IPS-15b (cell line): ENCODE measurements at regions not wholly inside any gene's neighbourhood (a gene's known extent, or its start where the extent isn't known, plus 50 kb on each side); places are given as distances from the start of the nearest gene placed in this dataset.

ENCODE experiments used
- H3K27me3 ChIP-seq: one replicate; pipeline ENCODE4 v1.6.1; 2013; ENCODE audit warnings: low read length; ENCODE audit not compliant: control insufficient read depth, insufficient read depth
- H3K36me3 ChIP-seq: one replicate; pipeline ENCODE4 v1.6.1; 2013; ENCODE audit warnings: low read length; ENCODE audit not compliant: control insufficient read depth, insufficient read depth
- H3K4me1 ChIP-seq: one replicate; pipeline ENCODE4 v1.6.1; 2013; ENCODE audit warnings: mild to moderate bottlenecking, low read length; ENCODE audit not compliant: control insufficient read depth, insufficient read depth
- H3K4me3 ChIP-seq: one replicate; pipeline ENCODE4 v1.5.1; 2013; ENCODE audit warnings: low read depth, low read length
- H3K9ac ChIP-seq: one replicate; pipeline ENCODE4 v1.6.1; 2013; ENCODE audit warnings: low read depth, mild to moderate bottlenecking, low read length
- H3K9me3 ChIP-seq: one replicate; pipeline ENCODE4 v1.6.1; 2013; ENCODE audit warnings: mild to moderate bottlenecking, low read length; ENCODE audit not compliant: control insufficient read depth, insufficient read depth

- H3K36me3 ChIP-seq, result no peaks in the 10 kb centered on the region
- H3K27me3 ChIP-seq, result no peaks in the 10 kb centered on the region
- no peak overlapping the region for H3K9ac ChIP-seq
- H3K4me3 ChIP-seq, result no peak overlapping the region
- H3K9me3 ChIP-seq, result no peaks in the 10 kb centered on the region
- no peaks in the 10 kb centered on the region for H3K4me1 ChIP-seq
Observed at GRCh38 chr3:82306189-82306588, 544.7 kb upstream of the GBE1 start.

GRCh38 chr3:82294609-82295008 is 533.2 kb upstream of the GBE1 start:
- H3K9ac ChIP-seq, result no peak overlapping the region
- H3K36me3 ChIP-seq, result no peaks in the 10 kb centered on the region
- no peaks in the 10 kb centered on the region for H3K27me3 ChIP-seq
- H3K4me3 ChIP-seq, result no peak overlapping the region
- H3K4me1 ChIP-seq, result no peaks in the 10 kb centered on the region
- no peaks in the 10 kb centered on the region for H3K9me3 ChIP-seq

- no peaks in the 10 kb centered on the region for H3K27me3 ChIP-seq
- no peaks in the 10 kb centered on the region for H3K4me1 ChIP-seq
- no peaks in the 10 kb centered on the region for H3K9me3 ChIP-seq
- no peak overlapping the region for H3K4me3 ChIP-seq
- H3K9ac ChIP-seq, result no peak overlapping the region
- no peaks in the 10 kb centered on the region for H3K36me3 ChIP-seq
Observed at GRCh38 chr3:82293867-82294266, 532.4 kb upstream of the GBE1 start.

- Histone ChIP-seq H3K27me3 (no peaks in the 10 kb centered on the region), H3K9me3 (no peaks in the 10 kb centered on the region), H3K4me1 (no peaks in the 10 kb centered on the region), H3K9ac (no peak overlapping the region), H3K36me3 (no peaks in the 10 kb centered on the region), H3K4me3 (no peak overlapping the region)
Observed at GRCh38 chr3:82293435-82293834, 532.0 kb upstream of the GBE1 start.

GRCh38 chr3:82287562-82287961 is 526.1 kb upstream of the GBE1 start:
- no peak overlapping the region for H3K9ac ChIP-seq
- H3K27me3 ChIP-seq, result no peaks in the 10 kb centered on the region
- H3K4me3 ChIP-seq, result no peak overlapping the region

GRCh38 chr3:82281205-82281604 is 519.8 kb upstream of the GBE1 start:
- Histone ChIP-seq H3K9me3 (no peaks in the 10 kb centered on the region), H3K27me3 (no peaks in the 10 kb centered on the region), H3K9ac (no peak overlapping the region)

More at GRCh38 chr3:82287562-82287961, 526.1 kb upstream of the GBE1 start:
- Histone ChIP-seq H3K4me1 (no peaks in the 10 kb centered on the region), H3K9me3 (no peaks in the 10 kb centered on the region), H3K36me3 (no peaks in the 10 kb centered on the region)

GRCh38 chr3:82276992-82277391 is 515.5 kb upstream of the GBE1 start:
- no peaks in the 10 kb centered on the region for H3K27me3 ChIP-seq
- no peak overlapping the region for H3K4me3 ChIP-seq
- no peaks in the 10 kb centered on the region for H3K9me3 ChIP-seq
- H3K9ac ChIP-seq, result no peak overlapping the region
- H3K36me3 ChIP-seq, result no peaks in the 10 kb centered on the region
- H3K4me1 ChIP-seq, result no peaks in the 10 kb centered on the region

More at GRCh38 chr3:82281205-82281604, 519.8 kb upstream of the GBE1 start:
- no peak overlapping the region for H3K4me3 ChIP-seq
- no peaks in the 10 kb centered on the region for H3K4me1 ChIP-seq
- H3K36me3 ChIP-seq, result no peaks in the 10 kb centered on the region

- no peaks in the 10 kb centered on the region for H3K36me3 ChIP-seq
- no peak overlapping the region for H3K9ac ChIP-seq
- H3K9me3 ChIP-seq, result no peaks in the 10 kb centered on the region
- H3K4me1 ChIP-seq, result no peaks in the 10 kb centered on the region
- no peak overlapping the region for H3K4me3 ChIP-seq
- no peaks in the 10 kb centered on the region for H3K27me3 ChIP-seq
Observed at GRCh38 chr3:82274897-82275296, 513.5 kb upstream of the GBE1 start.

- no peak overlapping the region for H3K4me3 ChIP-seq
Observed at GRCh38 chr3:82265747-82266146, 504.3 kb upstream of the GBE1 start.

GRCh38 chr3:82262193-82262592 is 500.7 kb upstream of the GBE1 start:
- H3K4me1 ChIP-seq, result peaks cover 7% of the 10 kb centered on the region
- no peak overlapping the region for H3K9ac ChIP-seq
- no peak overlapping the region for H3K4me3 ChIP-seq
- no peaks in the 10 kb centered on the region for H3K27me3 ChIP-seq
- H3K9me3 ChIP-seq, result no peaks in the 10 kb centered on the region
- H3K36me3 ChIP-seq, result no peaks in the 10 kb centered on the region

More at GRCh38 chr3:82265747-82266146, 504.3 kb upstream of the GBE1 start:
- no peaks in the 10 kb centered on the region for H3K36me3 ChIP-seq
- no peaks in the 10 kb centered on the region for H3K27me3 ChIP-seq
- H3K9me3 ChIP-seq, result no peaks in the 10 kb centered on the region
- no peak overlapping the region for H3K9ac ChIP-seq
- H3K4me1 ChIP-seq, result peaks cover 7% of the 10 kb centered on the region

GRCh38 chr3:82261637-82262036 is 500.2 kb upstream of the GBE1 start:
- H3K9ac ChIP-seq, result no peak overlapping the region
- no peaks in the 10 kb centered on the region for H3K9me3 ChIP-seq
- no peaks in the 10 kb centered on the region for H3K36me3 ChIP-seq
- H3K4me3 ChIP-seq, result no peak overlapping the region
- peaks cover 7% of the 10 kb centered on the region for H3K4me1 ChIP-seq
- H3K27me3 ChIP-seq, result no peaks in the 10 kb centered on the region

GRCh38 chr3:82261013-82261412 is 499.6 kb upstream of the GBE1 start:
- H3K4me3 ChIP-seq, result no peak overlapping the region
- H3K9me3 ChIP-seq, result no peaks in the 10 kb centered on the region
- no peak overlapping the region for H3K9ac ChIP-seq
- no peaks in the 10 kb centered on the region for H3K36me3 ChIP-seq
- peaks cover 7% of the 10 kb centered on the region for H3K4me1 ChIP-seq
- H3K27me3 ChIP-seq, result no peaks in the 10 kb centered on the region

GRCh38 chr3:82259994-82260393 is 498.5 kb upstream of the GBE1 start:
- Histone ChIP-seq H3K9ac (no peak overlapping the region), H3K27me3 (no peaks in the 10 kb centered on the region), H3K9me3 (no peaks in the 10 kb centered on the region), H3K4me1 (peaks cover 7% of the 10 kb centered on the region), H3K4me3 (no peak overlapping the region), H3K36me3 (no peaks in the 10 kb centered on the region)
